ENCODE measurements at regions not wholly inside any gene's neighbourhood (a gene's known extent, or its start where the extent isn't known, plus 50 kb on each side); places are given as distances from the start of the nearest gene placed in this dataset.

DNA sequence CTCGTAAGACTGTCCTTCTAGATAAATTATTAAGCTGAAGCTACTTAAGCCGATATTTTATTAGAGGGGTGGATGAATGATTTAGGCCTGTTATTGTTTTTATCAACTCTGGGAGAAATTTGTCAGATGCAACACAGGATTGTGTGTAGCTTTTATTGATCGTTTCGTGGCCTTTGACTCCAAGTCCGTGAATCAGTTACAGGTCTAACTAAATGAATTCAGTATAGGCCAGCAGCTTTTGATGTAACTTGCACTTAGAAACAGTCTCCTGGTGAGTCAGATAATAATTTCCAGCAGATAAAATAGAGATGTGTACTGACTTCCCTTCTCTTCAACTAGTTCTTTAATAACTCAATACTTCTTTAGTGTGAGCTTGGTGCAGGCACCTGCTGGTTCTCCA lies 341.7 kb upstream of the SMIM30 start:
- TF ChIP-seq, protein P1, sequence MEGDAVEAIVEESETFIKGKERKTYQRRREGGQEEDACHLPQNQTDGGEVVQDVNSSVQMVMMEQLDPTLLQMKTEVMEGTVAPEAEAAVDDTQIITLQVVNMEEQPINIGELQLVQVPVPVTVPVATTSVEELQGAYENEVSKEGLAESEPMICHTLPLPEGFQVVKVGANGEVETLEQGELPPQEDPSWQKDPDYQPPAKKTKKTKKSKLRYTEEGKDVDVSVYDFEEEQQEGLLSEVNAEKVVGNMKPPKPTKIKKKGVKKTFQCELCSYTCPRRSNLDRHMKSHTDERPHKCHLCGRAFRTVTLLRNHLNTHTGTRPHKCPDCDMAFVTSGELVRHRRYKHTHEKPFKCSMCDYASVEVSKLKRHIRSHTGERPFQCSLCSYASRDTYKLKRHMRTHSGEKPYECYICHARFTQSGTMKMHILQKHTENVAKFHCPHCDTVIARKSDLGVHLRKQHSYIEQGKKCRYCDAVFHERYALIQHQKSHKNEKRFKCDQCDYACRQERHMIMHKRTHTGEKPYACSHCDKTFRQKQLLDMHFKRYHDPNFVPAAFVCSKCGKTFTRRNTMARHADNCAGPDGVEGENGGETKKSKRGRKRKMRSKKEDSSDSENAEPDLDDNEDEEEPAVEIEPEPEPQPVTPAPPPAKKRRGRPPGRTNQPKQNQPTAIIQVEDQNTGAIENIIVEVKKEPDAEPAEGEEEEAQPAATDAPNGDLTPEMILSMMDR (IDR thresholded peaks at IDR 0.05) = no peak
- TF ChIP-seq POLR2A (IDR thresholded peaks at IDR 0.05) = no peak
